CD14-positive monocyte (primary cell): ENCODE measurements at regions not wholly inside any gene's neighbourhood (a gene's known extent, or its start where the extent isn't known, plus 50 kb on each side); places are given as distances from the start of the nearest gene placed in this dataset.
"Not testable (repeated sequence)": the region's sequence is repeated elsewhere in the genome, so short reads cannot be mapped to it uniquely, and the experiment has no call there.

Source experiments
- DNase-seq, 3 donors: peaks; one replicate each; pipeline ENCODE4 v3.0.0-alpha.2; 2011 to 2022
- H2AFZ ChIP-seq: 2 replicates; pipeline ENCODE4 v1.6.0; 2012; ENCODE audit warnings: mild to moderate bottlenecking, low read depth, low read length, inconsistent platforms; ENCODE audit not compliant: insufficient read depth, poor library complexity, severe bottlenecking
- H3K27ac ChIP-seq, 2 donors: 1 replicate in 1 of 2; 2 replicates in 1 of 2; pipeline ENCODE4 v1.5.1; 2012 to 2013; ENCODE audit warnings: low read length in 2 of 2, control low read depth in 1 of 2, inconsistent platforms in 1 of 2, low read depth in 1 of 2, mild to moderate bottlenecking in 1 of 2
- H3K27me3 ChIP-seq, 2 donors: one replicate each; pipeline versions ENCODE4 v1.6.0 to v1.6.1; 2011 to 2013; ENCODE audit warnings: low read length in 2 of 2; ENCODE audit not compliant: control insufficient read depth in 2 of 2, insufficient read depth in 2 of 2
- H3K36me3 ChIP-seq, 2 donors: replicated peaks in 1 of 2; 1 replicate in 1 of 2; 2 replicates in 1 of 2; pipeline versions ENCODE4 v1.5.1 to v1.6.1; 2012 to 2013; ENCODE audit warnings: low read length in 2 of 2, control low read depth in 1 of 2, inconsistent platforms in 1 of 2, mild to moderate bottlenecking in 1 of 2; ENCODE audit not compliant: insufficient read depth in 2 of 2, control insufficient read depth in 1 of 2
- H3K4me1 ChIP-seq, 2 donors: 1 replicate in 1 of 2; 2 replicates in 1 of 2; pipeline versions ENCODE4 v1.5.1 to v1.6.1; 2012 to 2013; ENCODE audit warnings: low read length in 2 of 2, control low read depth in 1 of 2, inconsistent platforms in 1 of 2, mild to moderate bottlenecking in 1 of 2, moderate library complexity in 1 of 2; ENCODE audit not compliant: insufficient read depth in 2 of 2, control insufficient read depth in 1 of 2
- H3K4me2 ChIP-seq: replicated peaks from 2 replicates; pipeline ENCODE3; 2012; ENCODE audit warnings: low read length, moderate library complexity, mild to moderate bottlenecking; ENCODE audit not compliant: poor library complexity, severe bottlenecking; ENCODE audit errors: extremely low read depth
- H3K4me3 ChIP-seq, 3 experiments: fragments of 200-600 bp in 1 of 3; sonication (generic) in 1 of 3; replicated peaks in 1 of 3; 1 replicate in 2 of 3; 2 replicates in 1 of 3; pipeline ENCODE4 v1.5.1; 2011 to 2013; ENCODE audit warnings: low read length in 3 of 3, mild to moderate bottlenecking in 3 of 3, control low read depth in 2 of 3, low read depth in 2 of 3, inconsistent platforms in 1 of 3, moderate library complexity in 1 of 3
- H3K79me2 ChIP-seq: 2 replicates; pipeline ENCODE4 v1.6.0; 2012; ENCODE audit warnings: mild to moderate bottlenecking, control low read depth, inconsistent platforms, low read length, moderate library complexity; ENCODE audit not compliant: insufficient read depth
- H3K9ac ChIP-seq: 2 replicates; pipeline ENCODE4 v1.6.0; 2017; ENCODE audit warnings: low read length, mild to moderate bottlenecking; ENCODE audit not compliant: insufficient read depth, poor library complexity, severe bottlenecking
- H3K9me3 ChIP-seq, 2 donors: replicated peaks in 1 of 2; 1 replicate in 1 of 2; 2 replicates in 1 of 2; pipeline versions ENCODE4 v1.5.1 to v1.6.1; 2012 to 2013; ENCODE audit warnings: low read length in 2 of 2, control low read depth in 1 of 2; ENCODE audit not compliant: control insufficient read depth in 1 of 2, insufficient read depth in 1 of 2
- H4K20me1 ChIP-seq: 2 replicates; pipeline ENCODE4 v1.6.0; 2012; ENCODE audit warnings: mild to moderate bottlenecking, low read length, control low read depth, moderate library complexity; ENCODE audit not compliant: insufficient read depth
- H3K27ac Mint-ChIP-seq, 7 donors: one replicate each; pipeline ENCODE4 v1.8.0; 2020; ENCODE audit warnings: mild to moderate bottlenecking in 7 of 7, mixed read lengths in 7 of 7, moderate library complexity in 6 of 7, inconsistent platforms in 2 of 7
- H3K27me3 Mint-ChIP-seq, 3 donors: one replicate each; pipeline ENCODE4 v1.8.0; 2021 to 2022; ENCODE audit warnings: low read depth in 3 of 3, mild to moderate bottlenecking in 3 of 3, mixed read lengths in 3 of 3, moderate library complexity in 3 of 3, inconsistent platforms in 1 of 3
- H3K36me3 Mint-ChIP-seq, 2 donors: one replicate each; pipeline ENCODE4 v1.8.0; 2020; ENCODE audit warnings: mixed read lengths in 2 of 2, inconsistent platforms in 1 of 2, mild to moderate bottlenecking in 1 of 2
- H3K4me1 Mint-ChIP-seq: one replicate; pipeline ENCODE4 v1.8.0; 2020; ENCODE audit warnings: mild to moderate bottlenecking, mixed read lengths
- H3K4me3 Mint-ChIP-seq, 2 donors: one replicate each; pipeline ENCODE4 v1.8.0; 2020; ENCODE audit warnings: mild to moderate bottlenecking in 2 of 2, mixed read lengths in 2 of 2, moderate library complexity in 1 of 2
- H3K9me3 Mint-ChIP-seq, 7 donors: one replicate each; pipeline ENCODE4 v1.8.0; 2020 to 2022; ENCODE audit warnings: mixed read lengths in 7 of 7, mild to moderate bottlenecking in 6 of 7, moderate library complexity in 6 of 7, inconsistent platforms in 2 of 7
- CTCF ChIP-seq: fragments of 200-600 bp; IDR thresholded peaks from one replicate; pipeline ENCODE4 v1.8.0; 2022; ENCODE audit warnings: antibody characterized with exemption, mild to moderate bottlenecking
- WGBS: methylation state at CpG from one replicate; pipeline ENCODE4 v1.1.5; 2013; ENCODE audit warnings: missing lambda C conversion rate; ENCODE audit not compliant: insufficient coverage; 5-methylcytosine and 5-hydroxymethylcytosine counted together
- intact Hi-C, 2 donors: fragments of 100-400 bp; cut with micrococcal nuclease; formaldehyde crosslinking; loops; one replicate each; pipeline versions ENCODE4 v1.15.0 to v1.15.1; 2023

- H3K4me2 ChIP-seq: no peak overlapping the region
- Mint-ChIP-seq H3K27ac (no peak overlapping the region), H3K27me3 (peaks cover 0 to 3% (median 0%) of the 10 kb centered on the region in 3 donors), H3K36me3 (no peaks in the 10 kb centered on the region), H3K9me3 (peaks cover 4 to 14% (median 9%) of the 10 kb centered on the region in 7 donors), H3K4me1 (peaks cover 18% of the 10 kb centered on the region), H3K4me3 (no peak overlapping the region)
- no peaks in the 10 kb centered on the region for H4K20me1 ChIP-seq
- H3K79me2 ChIP-seq: no peaks in the 10 kb centered on the region
- H3K36me3 ChIP-seq: no peaks in the 10 kb centered on the region
- intact Hi-C loops: no loop called here
- no peaks in the 10 kb centered on the region for H3K27me3 ChIP-seq
- no peak overlapping the region for H2AFZ ChIP-seq
- H3K9ac ChIP-seq: no peak overlapping the region
- no peak overlapping the region for H3K27ac ChIP-seq
- H3K4me1 ChIP-seq: peaks cover 0 to 13% of the 10 kb centered on the region in 2 donors
- DNase-seq: no peak
- H3K4me3 ChIP-seq: no peak overlapping the region
- H3K9me3 ChIP-seq: peaks cover 0 to 3% of the 10 kb centered on the region in 2 donors
- no peak for TF ChIP-seq CTCF
- WGBS: 87% methylated on average over 5 of the region's 5 CpGs
These were observed 303.2 kb downstream of the ZIC1 start for GRCh38 chr3:147712357-147712756.

- H4K20me1 ChIP-seq, H3K9me3 ChIP-seq, H3K4me3 ChIP-seq, H3K36me3 Mint-ChIP-seq, H3K4me3 Mint-ChIP-seq, intact Hi-C loops, H3K27ac Mint-ChIP-seq, H3K79me2 ChIP-seq, H3K4me2 ChIP-seq, DNase-seq, H3K27ac ChIP-seq, H2AFZ ChIP-seq, H3K36me3 ChIP-seq, H3K27me3 Mint-ChIP-seq, H3K9ac ChIP-seq, H3K27me3 ChIP-seq: not testable (repeated sequence)
- WGBS: 36% methylated on average over 4 of the region's 5 CpGs
- H3K4me1 Mint-ChIP-seq: peaks cover 18% of the 10 kb centered on the region
- peaks cover 4 to 12% (median 9%) of the 10 kb centered on the region in 7 donors for H3K9me3 Mint-ChIP-seq
- H3K4me1 ChIP-seq: peaks cover 0 to 12% of the 10 kb centered on the region in 2 donors
These were observed 303.6 kb downstream of the ZIC1 start for GRCh38 chr3:147712758-147713157.
